ENCODE measurements at regions not wholly inside any gene's neighbourhood (a gene's known extent, or its start where the extent isn't known, plus 50 kb on each side); places are given as distances from the start of the nearest gene placed in this dataset.
"Not testable (repeated sequence)": the region's sequence is repeated elsewhere in the genome, so short reads cannot be mapped to it uniquely, and the experiment has no call there.

- DNase-seq (ENCODE audit: low read depth in 3 of 3, low spot score in 1 of 3), result no peak
Measured at GRCh38 chr5:108461628-108462367, 79.9 kb upstream of the FBXL17 start.

GRCh38 chr5:108459769-108460168 is 77.9 kb upstream of the FBXL17 start:
- DNase-seq (ENCODE audit: low read depth in 3 of 3, low spot score in 1 of 3), result no peak

GRCh38 chr5:108451269-108451668 is 69.4 kb upstream of the FBXL17 start:
- no peak for DNase-seq (ENCODE audit: low read depth in 3 of 3, low spot score in 1 of 3)

- not testable (repeated sequence) for DNase-seq (ENCODE audit: low read depth in 3 of 3, low spot score in 1 of 3)
Measured at GRCh38 chr5:108444130-108444529, 62.2 kb upstream of the FBXL17 start.

GRCh38 chr5:108442063-108442651 is 60.3 kb upstream of the FBXL17 start:
- DNase-seq (ENCODE audit: low read depth in 3 of 3, low spot score in 1 of 3), result not testable (repeated sequence)

- DNase-seq (ENCODE audit: low read depth in 3 of 3, low spot score in 1 of 3), result no peak
Measured at GRCh38 chr5:108437425-108437824, 55.5 kb upstream of the FBXL17 start.

- no peak for DNase-seq (ENCODE audit: low read depth in 3 of 3, low spot score in 1 of 3)
Measured at GRCh38 chr5:108436696-108437095, 54.8 kb upstream of the FBXL17 start.

GRCh38 chr5:108433600-108433999 is 51.7 kb upstream of the FBXL17 start:
- DNase-seq (ENCODE audit: low read depth in 3 of 3, low spot score in 1 of 3), result no peak

- DNase-seq (ENCODE audit: low read depth in 3 of 3, low spot score in 1 of 3), result no peak
Measured at GRCh38 chr5:108432024-108432423, 50.1 kb upstream of the FBXL17 start.
